NCI-H1417 (cell line): ENCODE measurements at regions not wholly inside any gene's neighbourhood (a gene's known extent, or its start where the extent isn't known, plus 50 kb on each side); places are given as distances from the start of the nearest gene placed in this dataset.
"Not testable (repeated sequence)": the region's sequence is repeated elsewhere in the genome, so short reads cannot be mapped to it uniquely, and the experiment has no call there.

Experiments
- DNase-seq, 3 experiments: peaks; one replicate each; lab custom pipeline; 2025; lab: John Stamatoyannopoulos, UW

DNA sequence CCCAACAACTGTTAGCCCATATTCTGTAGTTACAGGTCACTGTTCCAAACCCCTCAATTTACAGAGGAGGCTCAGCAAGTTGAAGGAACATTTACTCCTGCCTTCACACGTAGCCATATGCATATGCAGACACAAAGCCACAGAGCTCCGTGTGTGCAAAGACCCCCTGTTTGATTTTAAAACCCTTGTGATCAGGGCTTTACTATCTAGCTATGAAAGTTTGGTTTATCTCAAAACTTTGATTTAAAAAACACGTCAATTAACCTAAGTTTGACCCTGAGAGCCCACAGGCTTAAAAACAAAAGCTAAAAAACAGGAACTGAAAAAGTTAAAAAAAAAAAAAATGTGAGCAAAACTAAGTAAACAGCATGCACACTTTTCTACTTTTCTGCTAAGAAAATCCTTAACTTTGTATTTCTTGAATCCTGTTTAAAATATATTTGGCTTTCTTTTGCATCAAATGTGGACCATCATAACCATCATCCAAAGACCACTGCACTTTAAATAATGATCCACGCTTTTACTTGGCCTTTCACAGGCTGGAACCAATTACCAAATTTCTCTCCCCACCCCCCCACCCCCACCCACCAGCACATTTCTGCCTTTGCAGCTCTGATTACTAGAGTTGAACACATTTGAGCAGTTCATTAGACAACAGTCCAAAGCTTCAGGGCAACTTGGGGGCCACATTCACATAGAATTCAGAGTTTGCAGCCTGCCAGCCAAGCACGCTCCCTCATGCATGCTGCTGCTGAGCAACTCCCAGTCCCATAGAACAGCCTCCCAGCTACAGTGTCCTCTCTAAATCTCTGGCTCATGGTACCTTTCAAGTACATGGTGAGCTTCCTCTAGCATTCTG lies 128.8 kb upstream of the MAP3K1 start:
- DNase-seq = no peak

DNA sequence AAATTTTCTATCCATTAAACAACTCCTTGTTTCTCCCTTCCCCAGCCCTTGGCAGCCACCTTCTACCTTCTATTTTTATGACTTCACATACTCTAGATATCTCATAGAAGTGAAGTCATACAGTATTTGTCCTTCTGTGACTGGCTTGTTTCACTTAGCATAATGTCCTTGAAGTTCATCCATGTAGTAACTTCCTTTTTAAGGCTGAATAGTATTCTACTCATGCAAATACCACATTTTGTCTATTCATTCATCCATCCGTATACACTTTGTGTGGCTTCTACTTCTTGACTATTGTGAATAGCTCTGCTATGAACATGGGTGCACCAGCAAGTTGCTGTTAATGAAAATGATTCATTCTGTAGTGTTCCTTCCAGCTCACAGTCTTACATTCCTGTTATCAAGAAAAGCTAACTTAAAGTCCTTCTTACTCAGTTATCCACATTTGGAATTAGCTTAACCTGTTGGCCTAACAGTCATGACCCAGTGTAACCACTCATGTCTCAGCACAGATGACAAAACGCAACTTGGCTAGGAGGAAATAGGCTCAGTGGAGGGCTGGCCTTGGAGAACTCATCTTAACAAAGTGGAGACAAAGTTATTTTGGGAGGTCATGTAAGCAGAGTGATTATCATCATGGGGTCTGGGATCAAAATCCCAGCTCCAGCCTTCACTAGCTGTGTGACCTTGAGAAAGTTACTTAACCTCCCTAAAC lies 129.7 kb upstream of the MAP3K1 start:
- no peak for DNase-seq

DNA sequence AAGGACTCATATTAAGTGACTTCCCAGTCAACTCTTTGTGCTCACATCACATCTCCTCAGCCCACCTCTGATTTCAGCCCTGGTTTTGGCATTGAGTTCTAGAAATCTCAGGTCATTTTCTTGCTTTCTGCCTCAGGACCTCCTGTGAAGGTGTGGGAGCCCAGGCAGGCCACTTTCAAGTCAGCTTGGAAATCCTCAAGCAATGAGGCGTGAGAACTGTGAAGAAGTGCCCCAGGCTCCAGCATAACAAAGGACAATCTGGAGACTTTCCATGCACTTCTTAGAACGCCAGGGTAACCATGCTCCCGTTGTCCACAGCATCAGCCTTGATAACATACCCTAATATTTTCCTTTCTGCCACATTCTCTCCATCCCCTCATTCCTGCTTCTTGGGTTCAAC lies 131.2 kb upstream of the MAP3K1 start:
- DNase-seq = no peak

DNA sequence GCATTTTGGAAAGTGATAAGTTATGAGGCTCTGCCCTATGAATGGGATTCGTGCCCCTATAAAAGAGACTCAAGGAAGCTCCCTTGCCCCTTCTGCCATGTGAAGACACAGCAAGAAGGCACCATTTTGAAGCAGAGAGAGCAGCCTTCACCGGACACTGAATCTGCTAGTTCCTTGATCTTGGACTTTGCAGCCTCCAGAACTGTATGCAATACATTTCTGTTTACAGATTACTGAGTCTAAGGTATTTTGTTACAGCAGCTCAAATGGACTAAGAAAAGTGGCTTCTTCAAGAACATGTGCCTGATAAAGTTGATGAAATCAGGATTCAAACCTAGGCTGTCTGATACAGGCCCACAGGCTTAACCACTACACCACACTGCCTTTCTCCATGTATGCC lies 131.6 kb upstream of the MAP3K1 start:
- no peak for DNase-seq

DNA sequence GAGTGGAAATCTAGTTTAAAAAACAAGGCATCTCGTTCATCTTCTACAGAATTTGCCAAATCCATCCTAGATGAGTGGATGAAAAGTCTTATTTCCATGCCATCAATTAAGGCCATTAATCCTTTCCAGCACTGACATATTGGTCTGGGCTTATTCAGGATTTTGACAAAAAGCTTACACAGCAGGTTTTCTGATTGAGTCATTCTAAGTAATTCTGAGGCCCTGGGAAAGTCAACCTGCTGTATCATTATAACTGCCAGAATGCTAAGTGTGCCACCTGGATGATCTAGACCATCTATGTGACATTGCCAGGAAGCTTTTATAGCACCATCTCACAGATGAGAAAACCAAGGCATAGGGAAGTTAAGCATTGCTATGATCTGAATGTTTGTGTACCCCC lies 132.1 kb upstream of the MAP3K1 start:
- DNase-seq = no peak

DNA sequence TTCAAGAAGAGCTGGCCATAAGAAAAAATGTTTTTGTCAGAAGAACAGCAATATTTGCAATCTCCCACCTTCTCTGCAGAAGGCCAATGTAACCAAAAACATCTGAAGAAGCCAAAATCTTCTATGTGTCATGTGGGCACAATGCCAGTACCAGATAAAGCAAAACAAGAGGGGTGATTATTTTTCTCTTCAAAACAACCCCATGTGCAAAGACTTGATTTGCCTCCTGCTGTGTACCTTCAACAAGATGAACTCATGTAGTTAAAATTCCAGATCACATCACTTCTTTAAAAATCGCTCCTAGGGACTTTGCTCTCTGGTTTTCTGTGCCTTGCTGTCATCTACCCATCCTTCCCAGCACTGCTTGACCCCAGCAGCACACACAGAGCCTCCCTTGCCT lies 134.0 kb upstream of the MAP3K1 start:
- DNase-seq = peak in 1 of 3 experiments; percentile 0

DNA sequence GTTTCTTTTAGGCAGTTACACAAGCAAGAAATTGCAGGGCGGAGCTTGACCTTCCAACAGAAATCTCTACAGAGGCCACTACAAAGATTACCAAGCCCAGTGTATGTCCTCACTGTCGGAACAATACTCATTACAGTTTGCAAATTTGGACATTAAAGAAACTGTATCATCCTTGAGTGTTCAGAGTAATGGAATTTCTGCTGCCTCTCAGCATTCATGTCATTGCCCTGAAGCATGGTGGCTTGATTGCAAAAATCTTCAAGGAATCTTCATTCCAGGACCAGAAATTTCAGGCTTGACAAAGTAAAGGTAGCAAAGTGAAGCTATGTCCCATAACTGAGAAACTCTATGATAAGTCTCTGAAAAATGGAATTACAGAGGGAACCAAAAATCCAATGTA lies 134.6 kb upstream of the MAP3K1 start:
- no peak for DNase-seq

DNA sequence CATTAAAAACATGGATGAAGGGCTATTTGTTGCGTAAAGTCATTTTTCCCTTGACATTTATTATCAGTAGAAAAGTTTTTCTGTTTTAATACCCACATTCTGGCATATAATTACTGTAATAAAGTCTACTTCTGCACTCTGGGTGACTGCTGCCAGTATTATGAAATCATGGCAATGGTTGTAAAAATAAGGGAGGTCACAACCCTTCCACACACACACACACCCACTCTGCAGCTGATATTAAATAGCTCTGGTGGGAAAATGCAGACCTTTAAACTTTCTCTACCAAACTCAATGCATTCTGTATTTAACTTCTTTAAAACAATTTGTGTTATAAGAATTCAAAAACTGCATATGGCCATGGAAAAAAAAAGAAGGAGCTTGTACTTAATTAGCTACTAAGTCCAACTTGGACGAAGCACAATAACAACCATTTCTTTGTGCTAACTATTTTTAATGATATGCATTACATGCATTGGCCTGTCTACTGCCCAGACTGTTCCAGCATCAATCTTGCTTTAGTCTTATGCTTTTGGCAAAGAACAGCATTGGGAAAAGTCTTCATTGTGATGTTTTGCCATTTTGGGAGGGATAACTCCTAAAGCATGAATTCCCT lies 137.6 kb upstream of the MAP3K1 start:
- DNase-seq = no peak

DNA sequence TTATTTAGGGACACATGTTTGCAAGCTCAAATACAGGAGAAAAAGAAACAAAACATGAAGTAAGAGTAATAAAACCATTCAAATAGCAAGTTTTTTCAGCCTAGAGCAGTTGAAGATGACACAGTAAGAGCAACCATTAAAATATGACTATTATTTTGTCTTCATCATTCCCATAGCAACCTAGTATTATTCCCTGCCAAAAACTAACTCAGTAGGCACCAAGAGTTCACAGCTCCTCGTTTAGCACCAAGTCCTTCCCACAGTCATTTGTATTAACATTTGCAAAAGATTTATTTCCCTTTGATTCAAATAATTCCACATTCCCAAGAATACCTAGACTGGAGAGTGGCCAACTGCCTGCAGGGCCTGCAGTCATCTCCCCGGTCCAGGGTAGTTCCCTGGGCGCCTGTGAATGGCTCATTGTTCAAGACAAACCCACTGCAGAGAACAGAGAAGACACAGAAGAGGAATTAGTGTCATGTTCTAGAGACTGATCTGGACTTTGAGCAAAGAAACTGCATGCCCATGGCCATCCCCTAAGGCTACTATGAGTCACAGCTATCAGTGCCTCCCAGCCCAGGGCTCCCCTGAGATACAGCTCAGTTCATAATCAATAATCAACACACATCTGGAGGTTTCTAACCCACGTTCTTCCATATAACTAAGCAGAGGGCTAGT lies 139.1 kb upstream of the MAP3K1 start:
- no peak for DNase-seq

DNA sequence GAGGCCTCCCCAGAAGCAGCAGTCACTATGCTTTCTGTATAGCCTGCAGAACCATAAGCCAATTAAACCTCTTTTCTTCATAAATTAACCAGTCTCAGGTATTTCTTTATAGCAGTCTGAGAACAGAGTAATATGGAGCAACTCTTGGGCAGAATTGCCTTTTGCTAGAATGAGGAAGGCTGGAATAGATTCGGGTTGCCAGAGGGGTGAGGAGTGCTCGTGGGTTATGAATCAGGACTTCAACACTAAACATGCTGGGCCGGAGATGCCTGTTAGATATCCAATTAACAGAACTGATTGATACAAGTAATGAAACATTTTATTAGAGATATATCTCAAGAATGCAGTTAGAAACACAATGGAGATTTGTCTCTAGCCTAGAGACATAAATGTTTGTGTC lies 140.9 kb upstream of the MAP3K1 start:
- DNase-seq = no peak

DNA sequence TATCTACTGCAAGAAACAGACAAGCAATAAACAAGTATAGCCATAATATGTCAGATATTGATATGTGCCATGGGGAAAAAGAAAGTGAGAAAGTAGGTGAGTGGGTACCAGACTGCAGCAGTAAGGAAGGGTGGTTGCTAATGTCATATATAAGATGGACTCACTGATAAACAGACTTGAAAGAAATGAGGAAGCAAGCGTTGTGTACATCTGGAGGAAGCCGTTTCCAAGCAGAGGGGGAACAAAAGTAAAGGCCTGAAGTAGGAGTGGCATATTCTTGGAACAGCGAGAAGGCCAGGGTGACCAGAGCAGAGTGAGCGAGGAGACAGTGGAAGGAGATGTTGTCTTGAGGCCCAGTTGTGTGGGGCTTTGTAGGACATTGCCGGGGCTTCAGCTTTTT lies 142.2 kb upstream of the MAP3K1 start:
- DNase-seq = no peak

DNA sequence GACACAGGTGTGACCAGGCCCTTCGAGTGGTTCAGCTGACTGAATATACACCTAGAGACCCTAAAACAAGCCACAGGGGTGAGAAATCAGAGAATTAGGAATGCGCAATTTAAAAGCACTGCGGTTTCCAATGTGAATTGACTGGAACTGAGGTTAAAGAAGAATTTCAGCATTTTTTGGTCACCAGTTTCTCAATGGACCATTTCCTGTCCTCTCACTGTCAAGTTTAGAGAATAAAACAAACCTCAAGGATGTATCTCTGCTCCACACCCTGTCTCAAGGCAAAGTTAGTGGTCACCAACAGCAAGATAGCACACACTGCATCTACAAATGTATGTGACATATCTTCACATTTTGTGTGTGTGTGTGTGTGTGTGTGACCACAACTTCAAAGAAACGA lies 143.8 kb upstream of the MAP3K1 start:
- DNase-seq = no peak

DNA sequence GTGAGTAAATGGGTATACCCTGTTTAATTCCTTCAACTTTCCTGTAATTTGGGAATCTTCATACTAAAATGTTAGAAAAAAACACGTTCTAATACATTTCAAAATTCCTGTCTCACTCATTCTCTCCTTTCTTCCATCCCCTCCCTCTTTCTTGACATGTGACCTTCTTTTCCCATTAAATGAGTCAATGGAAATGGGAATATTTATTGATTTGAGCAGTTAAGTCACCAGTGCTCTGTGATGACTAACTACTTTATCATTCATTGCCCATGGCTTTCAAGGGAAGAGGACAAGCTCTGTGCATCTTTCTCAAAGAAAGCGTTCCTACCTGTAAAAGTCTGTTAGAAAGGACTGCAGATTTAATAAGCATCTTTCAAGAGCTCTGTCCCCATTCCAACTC lies 144.4 kb upstream of the MAP3K1 start:
- DNase-seq = no peak

DNA sequence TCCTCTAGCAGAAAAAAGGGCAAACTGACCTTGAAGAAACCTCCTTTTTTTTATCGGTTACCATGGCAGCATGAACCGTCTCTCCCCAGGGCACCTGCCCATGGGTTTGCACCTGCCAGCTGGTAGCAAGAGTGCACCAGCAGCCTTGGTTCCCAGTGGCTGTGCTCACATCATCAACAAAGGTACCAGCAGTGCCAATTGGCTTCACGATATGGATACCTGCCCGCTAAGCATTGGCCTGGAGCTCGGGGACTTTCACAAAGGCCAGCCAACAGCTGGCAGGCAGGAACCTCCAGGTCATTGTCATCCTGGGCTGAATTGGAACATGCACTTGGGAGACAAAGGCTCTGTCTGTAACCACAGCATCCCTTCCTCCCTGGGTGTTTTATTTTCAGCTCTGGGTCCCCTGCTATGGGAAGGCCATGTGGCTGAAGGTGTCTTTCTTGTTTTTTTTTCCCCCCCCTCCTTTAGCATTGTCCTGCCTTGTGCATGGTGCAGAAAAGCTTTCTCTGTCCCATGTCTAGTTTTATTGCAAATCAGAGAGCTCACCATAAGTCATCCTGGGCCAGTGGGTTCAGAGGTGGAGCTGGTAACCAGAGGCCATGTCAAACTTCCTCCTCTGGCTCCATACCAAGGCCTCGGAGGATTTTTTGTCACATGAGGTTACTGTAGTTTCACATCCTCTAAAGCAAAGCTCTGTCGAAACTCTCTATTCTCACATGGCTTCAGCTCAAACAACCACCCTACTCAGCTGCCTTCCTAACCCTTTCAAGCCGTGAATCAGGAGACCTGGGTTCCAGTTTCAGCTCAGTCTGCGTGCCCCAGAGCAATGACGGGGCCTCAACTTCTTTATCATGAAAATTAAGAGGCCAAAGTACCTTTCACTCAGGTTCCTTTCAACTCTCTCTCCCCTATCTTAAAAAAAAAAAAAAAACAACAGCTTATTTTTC lies 145.5 kb upstream of the MAP3K1 start:
- DNase-seq = peak; percentile 13 to 60 (median 22)

DNA sequence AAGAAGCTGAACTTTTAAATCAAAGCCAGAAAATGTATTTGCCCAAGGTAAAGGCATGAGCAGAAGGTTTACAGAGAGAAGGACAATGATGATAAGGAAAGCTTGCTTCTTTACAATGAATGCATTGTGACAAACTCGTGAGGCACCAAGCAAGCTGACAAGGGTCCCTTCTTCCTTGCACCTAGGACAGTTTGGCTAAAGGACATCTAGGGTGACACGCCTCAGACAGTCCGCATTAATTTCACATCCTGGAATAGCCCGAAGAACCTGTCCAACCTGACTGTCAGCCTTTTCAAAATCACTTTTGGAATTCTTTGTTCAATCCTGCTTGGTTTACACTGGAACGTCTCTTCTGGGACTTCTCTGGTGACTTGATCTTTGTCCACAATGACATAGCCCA lies 146.4 kb upstream of the MAP3K1 start:
- peak in 2 of 3 experiments; percentile 5 to 12 for DNase-seq

DNA sequence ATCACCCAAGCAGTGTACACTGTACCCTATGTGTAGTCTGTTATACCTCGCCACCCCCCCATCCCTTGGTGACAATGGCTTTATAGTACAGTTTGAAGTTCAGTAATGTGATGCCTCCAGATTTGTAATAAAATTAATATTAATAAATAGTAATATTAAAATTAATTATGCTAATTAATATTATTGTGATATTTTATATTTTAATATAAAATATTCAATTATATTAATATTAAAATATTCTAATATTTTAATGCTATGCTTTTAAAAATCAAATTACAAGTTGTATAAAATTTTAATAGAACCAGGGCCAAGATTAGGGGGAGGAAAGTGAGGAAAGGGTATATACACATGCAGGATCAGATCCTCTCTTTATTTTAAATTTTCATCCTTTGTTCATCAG lies 147.7 kb upstream of the MAP3K1 start:
- DNase-seq = no peak

DNA sequence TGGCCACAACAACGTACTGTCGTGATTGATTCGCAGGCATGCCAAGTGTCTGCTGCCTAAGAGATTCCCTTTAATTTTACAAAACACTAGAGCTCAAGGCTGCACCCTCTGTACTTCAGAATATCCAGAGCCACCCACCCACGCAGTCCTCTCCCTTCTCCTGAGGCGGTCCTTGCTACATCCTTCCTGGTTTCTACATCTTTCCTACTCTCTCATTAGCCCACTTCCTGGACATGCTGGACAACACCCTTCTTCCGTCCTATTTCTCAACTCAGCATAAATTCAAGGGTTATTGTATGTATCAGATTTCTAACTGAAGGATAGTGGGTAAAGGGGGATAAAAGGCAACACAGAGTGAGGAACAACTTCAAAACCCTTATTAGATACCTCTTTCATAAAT lies 148.4 kb upstream of the MAP3K1 start:
- DNase-seq = no peak

DNA sequence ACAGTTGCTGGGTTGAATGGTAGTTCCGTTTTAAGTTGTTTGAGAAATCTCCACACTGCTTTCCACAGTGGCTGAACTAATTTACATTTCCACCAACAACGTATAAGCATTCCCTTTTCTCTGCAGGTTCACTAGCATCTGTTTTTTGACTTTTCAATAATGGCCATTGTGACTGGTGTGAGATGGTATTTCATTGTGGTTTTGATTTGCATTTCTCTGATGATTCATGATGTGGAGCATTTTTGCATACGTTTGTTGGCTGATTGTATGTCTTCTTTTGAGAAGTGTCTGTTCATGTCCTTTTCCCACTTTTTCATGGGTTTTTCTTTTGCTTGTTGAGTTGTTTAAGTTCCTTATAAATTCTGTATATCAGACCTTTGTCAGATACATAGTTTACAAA lies 150.2 kb upstream of the MAP3K1 start:
- DNase-seq = not testable (repeated sequence)

DNA sequence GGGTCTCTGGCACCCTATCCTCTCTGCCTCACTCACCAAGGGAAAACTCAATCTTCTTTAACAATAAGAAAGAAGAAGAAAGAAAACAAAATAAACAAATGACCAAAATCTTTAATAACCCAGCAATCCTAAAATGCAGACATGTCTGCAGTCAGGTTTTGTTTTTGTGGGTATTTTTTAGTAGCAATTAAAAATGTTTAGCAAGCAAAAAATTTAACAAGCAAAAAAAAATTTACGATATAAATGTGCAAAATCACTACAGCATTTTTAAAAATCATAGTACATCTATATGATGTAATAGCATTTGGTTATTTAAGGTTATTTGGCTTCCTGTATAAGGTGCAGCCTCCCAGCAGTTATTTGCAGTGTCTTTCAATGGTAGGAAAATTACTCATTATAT lies 151.3 kb upstream of the MAP3K1 start:
- no peak for DNase-seq

DNA sequence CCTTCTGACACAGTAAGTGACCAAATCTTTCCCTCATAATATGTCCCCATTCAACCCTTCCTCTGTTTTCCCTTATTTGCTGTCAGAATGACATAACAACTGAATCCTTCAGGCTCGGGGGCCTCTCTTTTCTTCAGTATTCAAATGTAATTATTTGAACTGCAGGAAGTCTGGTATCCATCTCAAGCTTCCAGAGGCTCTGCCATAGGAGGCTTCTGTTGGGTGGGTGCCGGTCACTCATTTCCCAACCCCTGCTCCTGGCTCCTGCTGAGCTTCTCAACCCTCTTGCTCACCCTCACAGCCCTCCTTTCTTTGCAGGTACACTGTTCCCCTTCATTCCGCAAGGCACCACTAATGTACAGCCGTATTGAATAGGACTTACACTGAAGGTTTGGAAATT lies 151.8 kb upstream of the MAP3K1 start:
- no peak for DNase-seq

DNA sequence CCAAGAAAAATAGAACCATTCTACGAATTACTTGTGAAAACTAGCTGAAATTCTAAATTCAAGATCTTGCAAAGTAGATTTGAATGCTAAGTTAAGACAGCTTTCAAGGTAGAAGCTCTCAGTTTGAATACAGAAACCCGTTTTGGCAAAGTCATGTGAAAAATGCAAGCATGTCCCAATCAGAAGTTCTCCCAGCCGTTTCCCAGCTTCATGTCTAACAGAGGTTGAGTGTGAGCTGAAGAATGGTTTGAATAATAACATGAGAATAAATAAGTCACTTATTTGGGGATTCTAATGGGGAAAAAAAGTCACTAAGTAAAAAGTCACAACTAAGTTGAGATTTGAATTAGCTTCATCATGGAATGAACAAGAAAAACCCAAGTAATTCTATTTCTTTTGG lies 152.5 kb upstream of the MAP3K1 start:
- no peak for DNase-seq
